Spleen (tissue), 7 donors: ENCODE measurements at regions not wholly inside any gene's neighbourhood (a gene's known extent, or its start where the extent isn't known, plus 50 kb on each side); places are given as distances from the start of the nearest gene placed in this dataset.

Source experiments
- CTCF ChIP-seq, 11 experiments: fragments of 200-600 bp in 7 of 11; fragments of 450-650 bp in 4 of 11; sonication (generic) in 4 of 11; IDR thresholded peaks in 8 of 11; conservative IDR thresholded peaks in 3 of 11; 1 replicate in 7 of 11; 2 replicates in 4 of 11; pipeline versions ENCODE4 v1.4.0 to v1.8.0; 2016 to 2021; ENCODE audit warnings: antibody characterized with exemption in 11 of 11, inconsistent platforms in 4 of 11, mild to moderate bottlenecking in 1 of 11
- POLR2A ChIP-seq, 3 donors: fragments of 450-650 bp; IDR thresholded peaks; one replicate each; pipeline ENCODE4 v1.5.1; 2017; ENCODE audit warnings: antibody characterized with exemption in 3 of 3, mild to moderate bottlenecking in 1 of 3
- POLR2AphosphoS5 ChIP-seq, 3 donors: sonication (generic); formaldehyde crosslinking; IDR thresholded peaks; one replicate each; pipeline ENCODE4 v1.5.1; 2017; ENCODE audit warnings: antibody characterized with exemption in 3 of 3
- donor health status: DM: no; HTN: no; CAD: no; lungs with moderate emphysema.
- donor health status: DM: no; HTN: no; CAD: no.
- donor health status: DM: no; HTN: no; CAD: no.

- TF ChIP-seq CTCF (IDR thresholded peaks at IDR 0.05 in 8 of 11, conservative IDR thresholded peaks at IDR 0.05 in 3 of 11) (no peak), POLR2AphosphoS5 (IDR thresholded peaks at IDR 0.05) (no peak), POLR2A (IDR thresholded peaks at IDR 0.05) (no peak)
Observed at GRCh38 chr14:83041224-83041623, 1507.6 kb upstream of the SEL1L start.
